ENCODE measurements at regions not wholly inside any gene's neighbourhood (a gene's known extent, or its start where the extent isn't known, plus 50 kb on each side); places are given as distances from the start of the nearest gene placed in this dataset.

DNA sequence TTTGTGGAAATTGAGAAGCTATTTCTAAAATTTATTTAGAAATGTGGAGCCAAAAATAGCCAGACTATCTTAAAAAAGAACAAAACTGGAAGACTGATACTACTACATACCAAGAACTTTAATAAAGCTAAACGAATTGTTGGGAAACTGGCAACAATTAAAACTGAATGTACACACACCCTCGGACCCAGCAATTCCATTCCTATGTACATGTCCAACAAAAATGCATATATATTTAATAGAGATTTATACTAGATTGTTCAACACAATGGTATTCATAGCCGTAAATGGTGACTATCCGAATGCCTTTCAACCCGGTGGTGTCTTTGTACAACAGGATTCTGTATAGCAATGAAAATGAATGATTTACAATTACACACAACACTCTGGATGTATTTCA lies 136.5 kb upstream of the RASGRP1 start:
- POLR2A ChIA-PET, result no interaction called here
- TF ChIP-seq SIN3A (IDR thresholded peaks at IDR 0.05; ENCODE audit: borderline replicate concordance, insufficient read depth, low read depth, low read length) (no peak), TCF7L2 (IDR thresholded peaks at IDR 0.05; ENCODE audit: low read depth, low read length) (no peak), POLR2AphosphoS5 (IDR thresholded peaks at IDR 0.05; ENCODE audit: low read depth, low read length) (no peak)
- TF ChIP-seq, protein P1, sequence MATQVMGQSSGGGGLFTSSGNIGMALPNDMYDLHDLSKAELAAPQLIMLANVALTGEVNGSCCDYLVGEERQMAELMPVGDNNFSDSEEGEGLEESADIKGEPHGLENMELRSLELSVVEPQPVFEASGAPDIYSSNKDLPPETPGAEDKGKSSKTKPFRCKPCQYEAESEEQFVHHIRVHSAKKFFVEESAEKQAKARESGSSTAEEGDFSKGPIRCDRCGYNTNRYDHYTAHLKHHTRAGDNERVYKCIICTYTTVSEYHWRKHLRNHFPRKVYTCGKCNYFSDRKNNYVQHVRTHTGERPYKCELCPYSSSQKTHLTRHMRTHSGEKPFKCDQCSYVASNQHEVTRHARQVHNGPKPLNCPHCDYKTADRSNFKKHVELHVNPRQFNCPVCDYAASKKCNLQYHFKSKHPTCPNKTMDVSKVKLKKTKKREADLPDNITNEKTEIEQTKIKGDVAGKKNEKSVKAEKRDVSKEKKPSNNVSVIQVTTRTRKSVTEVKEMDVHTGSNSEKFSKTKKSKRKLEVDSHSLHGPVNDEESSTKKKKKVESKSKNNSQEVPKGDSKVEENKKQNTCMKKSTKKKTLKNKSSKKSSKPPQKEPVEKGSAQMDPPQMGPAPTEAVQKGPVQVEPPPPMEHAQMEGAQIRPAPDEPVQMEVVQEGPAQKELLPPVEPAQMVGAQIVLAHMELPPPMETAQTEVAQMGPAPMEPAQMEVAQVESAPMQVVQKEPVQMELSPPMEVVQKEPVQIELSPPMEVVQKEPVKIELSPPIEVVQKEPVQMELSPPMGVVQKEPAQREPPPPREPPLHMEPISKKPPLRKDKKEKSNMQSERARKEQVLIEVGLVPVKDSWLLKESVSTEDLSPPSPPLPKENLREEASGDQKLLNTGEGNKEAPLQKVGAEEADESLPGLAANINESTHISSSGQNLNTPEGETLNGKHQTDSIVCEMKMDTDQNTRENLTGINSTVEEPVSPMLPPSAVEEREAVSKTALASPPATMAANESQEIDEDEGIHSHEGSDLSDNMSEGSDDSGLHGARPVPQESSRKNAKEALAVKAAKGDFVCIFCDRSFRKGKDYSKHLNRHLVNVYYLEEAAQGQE (IDR thresholded peaks at IDR 0.05; ENCODE audit: insufficient read depth in 1 of 2, low read depth in 2 of 2, low read length in 1 of 2), result no peak
- TF ChIP-seq, protein P2, sequence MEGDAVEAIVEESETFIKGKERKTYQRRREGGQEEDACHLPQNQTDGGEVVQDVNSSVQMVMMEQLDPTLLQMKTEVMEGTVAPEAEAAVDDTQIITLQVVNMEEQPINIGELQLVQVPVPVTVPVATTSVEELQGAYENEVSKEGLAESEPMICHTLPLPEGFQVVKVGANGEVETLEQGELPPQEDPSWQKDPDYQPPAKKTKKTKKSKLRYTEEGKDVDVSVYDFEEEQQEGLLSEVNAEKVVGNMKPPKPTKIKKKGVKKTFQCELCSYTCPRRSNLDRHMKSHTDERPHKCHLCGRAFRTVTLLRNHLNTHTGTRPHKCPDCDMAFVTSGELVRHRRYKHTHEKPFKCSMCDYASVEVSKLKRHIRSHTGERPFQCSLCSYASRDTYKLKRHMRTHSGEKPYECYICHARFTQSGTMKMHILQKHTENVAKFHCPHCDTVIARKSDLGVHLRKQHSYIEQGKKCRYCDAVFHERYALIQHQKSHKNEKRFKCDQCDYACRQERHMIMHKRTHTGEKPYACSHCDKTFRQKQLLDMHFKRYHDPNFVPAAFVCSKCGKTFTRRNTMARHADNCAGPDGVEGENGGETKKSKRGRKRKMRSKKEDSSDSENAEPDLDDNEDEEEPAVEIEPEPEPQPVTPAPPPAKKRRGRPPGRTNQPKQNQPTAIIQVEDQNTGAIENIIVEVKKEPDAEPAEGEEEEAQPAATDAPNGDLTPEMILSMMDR (IDR thresholded peaks at IDR 0.05), result no peak
- H3K4me3 ChIP-seq (ENCODE audit: low read depth in 2 of 2, low read length in 2 of 2), result no peak overlapping the region
- intact Hi-C loops (cut with micrococcal nuclease; ENCODE audit: unreplicated experiment), result loop anchor here (10.0 kb wide), 1 partner anchor 114 kb away; no protein-coding TSS in a partner anchor
- BruUV-seq (replicated peaks), result no TSS peak
- H3K27ac ChIP-seq (ENCODE audit: low read length), result no peak overlapping the region
- no peaks in the 10 kb centered on the region for H3K36me3 ChIP-seq (ENCODE audit: control insufficient read depth, insufficient read depth, low read length)
- 0 out of 2 replicates have a peak, but pooled peaks cover 2% of the 10 kb centered on the region for H3K27me3 ChIP-seq (ENCODE audit: control insufficient read depth, insufficient read depth, low read length)
- CTCF ChIA-PET, result no interaction called here
- no peaks in the 10 kb centered on the region for H3K9me3 ChIP-seq (ENCODE audit: control insufficient read depth, insufficient read depth, low read depth, low read length)
- no peaks in the 10 kb centered on the region; the same call in 1 of the 2 replicates for H3K4me1 ChIP-seq (ENCODE audit: control insufficient read depth, insufficient read depth, low read length)
- ATAC-seq, result no peak
- no peak for DNase-seq (ENCODE audit: low read depth, low spot score)
- in situ Hi-C loops (cut with HindIII; ENCODE audit: low pct_unique_long_range_greater_than_20kb, low sequenced_read_pairs), result no loop called here

DNA sequence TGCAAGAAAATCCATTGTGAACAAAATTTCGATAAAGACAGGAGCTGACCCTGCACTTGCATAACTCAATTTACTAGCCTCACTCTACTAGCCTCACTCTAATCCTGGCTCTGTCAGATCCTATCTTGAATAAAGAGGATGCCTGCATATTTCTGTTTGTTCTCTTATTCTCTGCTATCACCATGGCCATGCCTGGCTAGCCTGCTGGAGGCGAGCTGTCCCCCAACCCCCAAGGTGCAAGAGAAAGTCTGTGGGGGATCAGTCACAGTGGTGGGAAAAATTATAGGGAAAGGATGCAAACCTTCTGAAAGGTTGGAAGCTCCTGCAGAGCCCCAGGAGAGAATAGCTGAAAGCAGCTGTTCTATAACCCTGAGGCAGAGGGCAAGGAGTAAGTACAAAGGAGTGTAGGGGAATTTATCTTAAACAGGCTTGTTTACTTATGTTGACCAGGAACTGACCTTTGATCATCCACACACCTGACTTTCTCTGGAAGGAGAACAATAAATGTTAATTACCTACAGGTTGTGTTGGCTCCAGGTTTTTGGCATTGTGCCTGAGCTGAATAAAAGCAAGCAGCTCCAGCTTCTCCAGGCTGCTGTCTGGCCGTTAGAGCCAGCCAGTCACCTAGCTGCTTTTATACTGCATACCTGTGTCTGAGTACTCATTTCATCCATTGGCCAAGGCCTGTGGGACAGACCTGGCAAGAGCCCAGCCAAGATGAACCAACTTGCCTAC lies 137.7 kb upstream of the RASGRP1 start:
- TF ChIP-seq, protein P2 (IDR thresholded peaks at IDR 0.05), result no peak
- TF ChIP-seq SIN3A (IDR thresholded peaks at IDR 0.05; ENCODE audit: borderline replicate concordance, insufficient read depth, low read depth, low read length) (no peak), TCF7L2 (IDR thresholded peaks at IDR 0.05; ENCODE audit: low read depth, low read length) (peak; percentile 86), POLR2AphosphoS5 (IDR thresholded peaks at IDR 0.05; ENCODE audit: low read depth, low read length) (no peak)
- TF ChIP-seq, protein P1 (IDR thresholded peaks at IDR 0.05; ENCODE audit: insufficient read depth in 1 of 2, low read depth in 2 of 2, low read length in 1 of 2), result no peak
- H3K9me3 ChIP-seq (ENCODE audit: control insufficient read depth, insufficient read depth, low read depth, low read length), result no peaks in the 10 kb centered on the region
- ChIA-PET CTCF (interaction anchor here (0.6 to 1.3 kb wide), 2 partner anchors 138 to 777 kb away, joined by 3 to 4 read pairs; no protein-coding TSS in a partner anchor), POLR2A (no interaction called here)
- DNase-seq (ENCODE audit: low read depth, low spot score) (no peak), ATAC-seq (no peak; the same call in 1 of the 2 replicates)
- H3K27ac ChIP-seq (ENCODE audit: low read length), result no peak overlapping the region
- H3K36me3 ChIP-seq (ENCODE audit: control insufficient read depth, insufficient read depth, low read length), result no peaks in the 10 kb centered on the region
- BruUV-seq (replicated peaks), result no TSS peak
- peaks cover 2% of the 10 kb centered on the region; the same call in 1 of the 2 replicates for H3K27me3 ChIP-seq (ENCODE audit: control insufficient read depth, insufficient read depth, low read length)
- no peaks in the 10 kb centered on the region; the same call in 1 of the 2 replicates for H3K4me1 ChIP-seq (ENCODE audit: control insufficient read depth, insufficient read depth, low read length)
- intact Hi-C loops (cut with micrococcal nuclease; ENCODE audit: unreplicated experiment) (loop anchor here (10.0 kb wide), 1 partner anchor 112 kb away; no protein-coding TSS in a partner anchor), in situ Hi-C loops (cut with HindIII; ENCODE audit: low pct_unique_long_range_greater_than_20kb, low sequenced_read_pairs) (no loop called here)
- H3K4me3 ChIP-seq (ENCODE audit: low read depth in 2 of 2, low read length in 2 of 2), result no peak overlapping the region

Data from Panc1 (cell line).